Hematopoietic multipotent progenitor cell treated with erythropoietin and hydrocortisone succinate and interleukin-3 and kit ligand, for 17 days (in vitro differentiated cells): ENCODE measurements at regions not wholly inside any gene's neighbourhood (a gene's known extent, or its start where the extent isn't known, plus 50 kb on each side); places are given as distances from the start of the nearest gene placed in this dataset.

ENCODE experiments used
- DNase-seq: peaks from one replicate; pipeline ENCODE4 v3.0.0-alpha.2; 2015; ENCODE audit warnings: low spot score

DNA sequence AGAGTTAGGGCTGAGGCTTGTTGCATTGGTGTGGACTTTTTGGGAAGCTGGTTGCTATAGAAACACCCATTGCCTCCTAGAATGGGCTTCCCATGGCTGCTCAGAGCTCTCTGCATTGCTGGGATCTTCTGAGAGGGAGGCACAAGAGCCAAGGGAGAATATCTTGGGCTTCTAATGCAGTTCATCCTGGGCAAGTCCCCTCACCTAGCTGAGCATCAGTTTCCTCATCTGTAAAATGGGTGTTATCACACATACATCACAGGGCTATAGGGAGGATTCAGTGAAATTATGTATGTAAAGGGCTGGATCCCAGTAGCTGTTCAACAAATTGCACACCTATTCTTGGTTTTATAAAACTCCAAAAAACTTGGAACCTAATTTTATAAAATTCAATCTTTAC lies 106.1 kb upstream of the ALDH1B1 start:
- no peak for DNase-seq

DNA sequence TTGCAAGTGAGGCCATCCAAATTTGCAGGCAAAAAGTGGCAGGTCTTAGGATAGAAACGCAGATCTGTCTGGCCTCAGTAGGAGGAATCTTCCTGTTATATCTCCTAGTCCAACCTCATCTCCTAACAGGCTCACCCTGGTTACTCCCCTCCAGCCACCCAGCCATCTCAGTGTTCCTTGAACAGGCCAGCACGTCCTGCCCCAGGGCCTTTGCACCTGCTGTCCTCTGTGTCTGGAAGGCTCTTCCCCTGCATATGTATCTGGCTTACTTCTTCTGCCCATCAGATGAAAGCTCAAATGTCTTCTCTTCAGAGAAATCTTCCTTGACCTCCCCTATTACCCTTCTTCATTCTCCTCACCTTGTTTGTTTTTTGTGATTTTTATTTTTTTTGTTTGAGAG lies 107.3 kb upstream of the ALDH1B1 start:
- no peak for DNase-seq

DNA sequence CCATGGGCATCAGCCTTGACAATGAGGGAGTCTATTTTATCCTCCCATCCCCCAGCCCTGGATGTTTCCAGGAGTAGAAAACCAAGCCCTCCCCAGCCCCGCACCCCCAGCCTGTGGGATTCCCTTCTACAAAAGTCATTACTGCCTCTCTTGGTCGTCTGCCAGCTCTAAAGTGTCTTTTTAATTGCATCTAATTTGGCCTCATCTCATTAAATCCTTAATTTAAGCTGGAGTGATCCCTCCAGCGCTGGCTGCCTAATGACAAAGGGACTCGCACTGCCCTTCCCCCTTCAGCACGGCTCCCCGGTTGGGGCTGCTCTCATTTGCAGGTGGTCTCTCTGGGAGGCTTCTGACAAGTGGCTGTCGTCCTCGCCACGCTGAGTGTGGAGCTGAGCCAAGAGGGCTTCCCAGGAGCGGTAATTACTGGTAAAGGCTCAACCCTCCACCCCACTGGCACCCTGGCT lies 107.9 kb upstream of the ALDH1B1 start:
- no peak for DNase-seq

DNA sequence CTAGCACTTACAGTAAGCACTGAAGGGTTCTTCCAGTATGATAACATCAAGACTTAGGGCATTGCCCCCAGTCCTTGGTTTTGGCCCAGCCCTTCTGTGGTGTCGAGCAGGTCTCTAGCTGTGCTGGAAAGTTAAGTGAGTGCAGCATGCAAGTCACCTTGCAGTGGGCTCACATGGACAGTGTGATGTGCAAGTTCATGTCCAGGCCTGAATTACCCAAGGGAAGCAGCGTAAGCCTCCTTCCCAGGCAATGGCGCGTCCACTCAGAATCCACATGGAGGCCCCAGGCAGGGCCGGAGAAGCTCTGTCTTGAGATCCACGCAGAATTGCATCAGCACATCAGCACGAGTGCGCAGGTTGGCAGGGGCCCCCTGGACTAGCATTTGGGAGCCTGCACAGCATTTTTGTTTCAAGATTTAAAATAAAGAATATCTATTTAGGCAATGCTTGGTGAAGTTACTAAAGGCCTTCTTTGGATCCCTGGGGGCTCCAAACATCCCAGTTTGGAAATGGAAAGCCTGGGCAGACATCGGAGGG lies 108.4 kb upstream of the ALDH1B1 start:
- DNase-seq: no peak

DNA sequence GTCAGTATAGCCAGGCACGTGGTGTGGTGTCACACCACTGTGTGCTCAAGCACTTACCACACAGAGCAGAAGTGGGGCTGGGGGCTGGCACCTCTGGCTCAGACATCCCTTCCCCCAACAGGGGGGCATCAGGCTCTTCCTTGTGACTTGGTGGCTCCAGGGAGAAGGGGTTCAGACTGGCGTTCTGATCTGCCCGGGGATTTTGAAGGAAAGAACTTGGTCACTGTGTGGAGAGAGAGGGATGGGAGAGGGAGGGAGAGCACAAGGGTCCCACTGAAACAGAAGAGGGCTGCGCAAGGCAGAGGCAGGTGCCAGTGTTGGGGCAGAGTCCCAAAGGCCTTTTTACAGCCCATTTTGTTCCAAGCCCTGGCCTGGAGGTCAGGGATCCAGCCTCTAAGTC lies 109.7 kb upstream of the ALDH1B1 start:
- no peak for DNase-seq

DNA sequence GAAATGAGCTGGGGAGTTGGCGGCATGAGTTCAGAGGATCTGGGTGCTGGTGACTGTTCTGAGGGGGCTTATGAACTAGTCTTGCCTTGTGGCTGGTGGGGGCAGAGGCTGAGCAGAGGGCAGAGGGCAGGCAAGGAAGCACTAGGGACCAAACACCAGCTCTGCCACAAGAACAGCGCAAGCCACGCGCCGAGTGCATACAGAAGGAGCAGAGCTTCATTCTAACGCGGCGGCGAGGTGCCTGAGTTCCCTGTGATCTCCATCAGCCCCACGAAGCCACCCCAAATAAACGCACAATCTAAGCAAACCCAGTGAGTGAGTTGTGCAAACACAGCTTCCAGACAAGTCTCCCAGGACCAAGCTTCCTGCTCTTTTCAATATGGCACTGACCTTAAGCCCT lies 110.6 kb upstream of the ALDH1B1 start:
- DNase-seq: no peak

DNA sequence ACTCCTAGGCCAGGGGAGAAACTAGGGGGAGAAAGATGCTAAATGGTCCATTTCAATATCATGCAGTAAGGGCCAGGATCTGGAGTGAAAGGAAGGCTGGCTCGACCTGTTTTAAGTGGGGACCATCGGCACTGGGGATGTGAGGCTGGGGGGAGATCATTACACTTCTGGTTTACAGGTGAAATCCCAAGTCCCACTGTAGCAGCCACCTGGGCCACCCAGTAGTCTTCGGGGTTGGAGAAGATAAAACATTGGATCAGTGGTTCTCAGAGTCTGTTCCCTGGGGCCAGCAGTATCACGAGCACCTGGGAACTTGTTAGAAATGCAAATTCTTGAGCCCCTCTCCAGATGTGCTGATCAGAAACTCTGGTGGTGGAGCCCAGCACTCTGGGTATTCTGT lies 111.3 kb upstream of the ALDH1B1 start:
- DNase-seq: no peak

DNA sequence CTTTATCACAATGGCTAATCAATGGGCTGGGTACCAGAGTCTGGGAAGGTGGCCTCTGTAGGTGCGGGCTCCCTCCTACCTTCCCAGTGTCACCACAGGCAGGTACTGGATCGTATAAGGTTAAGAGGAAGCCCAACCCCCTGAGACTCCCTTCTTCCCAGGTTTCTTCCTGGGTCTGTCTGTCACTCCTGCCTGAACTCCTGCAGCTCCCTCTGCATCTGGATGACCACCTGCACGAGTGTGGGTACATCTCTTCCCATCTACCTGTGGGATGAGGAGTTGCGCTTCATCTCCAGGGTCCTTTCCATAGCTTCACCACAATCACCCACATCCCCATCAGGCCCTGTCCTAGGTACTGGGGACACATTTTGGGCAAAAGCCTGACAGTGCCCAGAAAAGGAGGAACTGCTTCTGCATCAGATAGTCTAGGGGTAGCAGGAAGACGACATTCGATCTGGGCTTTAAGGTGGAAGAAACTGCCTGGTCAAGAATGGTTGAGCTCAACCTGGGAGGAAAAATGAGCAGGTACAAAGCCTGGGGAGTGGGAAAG lies 112.2 kb upstream of the ALDH1B1 start:
- DNase-seq: no peak

DNA sequence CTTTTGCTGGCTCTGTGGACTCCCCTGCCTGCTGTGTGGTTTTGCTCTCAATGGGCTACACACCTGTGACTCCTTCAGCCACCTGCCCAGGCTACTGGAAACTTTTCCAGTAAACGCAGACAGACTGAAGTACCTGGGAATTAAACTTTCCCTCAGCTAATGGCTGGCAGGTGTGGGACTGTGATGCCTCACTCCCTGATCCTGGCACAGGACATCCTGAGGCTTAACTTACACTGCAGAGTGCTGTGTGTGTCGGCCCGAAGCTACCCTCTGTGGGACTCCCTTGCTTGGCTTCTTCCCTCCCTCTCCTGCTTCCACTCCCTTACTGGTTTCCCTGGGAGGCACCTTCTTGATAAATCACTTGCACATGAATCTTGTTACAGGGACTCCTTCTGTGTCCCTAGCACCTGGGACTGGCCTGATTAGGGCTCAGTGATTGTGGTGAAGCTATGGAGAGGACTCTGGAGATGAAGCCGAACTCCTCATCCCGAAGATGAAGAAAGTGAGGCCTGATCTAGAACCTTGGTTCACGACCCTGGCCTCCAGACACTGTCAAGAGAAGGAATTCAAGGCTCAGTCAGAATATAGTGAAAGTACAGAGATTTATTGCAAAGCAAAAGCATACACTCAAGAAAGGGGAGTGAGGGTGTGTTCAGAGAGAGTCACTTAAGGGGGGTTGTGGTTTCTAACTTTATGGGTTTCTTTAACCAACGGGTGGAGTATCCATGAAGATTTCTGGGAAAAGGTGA lies 113.4 kb upstream of the ALDH1B1 start:
- DNase-seq: no peak

DNA sequence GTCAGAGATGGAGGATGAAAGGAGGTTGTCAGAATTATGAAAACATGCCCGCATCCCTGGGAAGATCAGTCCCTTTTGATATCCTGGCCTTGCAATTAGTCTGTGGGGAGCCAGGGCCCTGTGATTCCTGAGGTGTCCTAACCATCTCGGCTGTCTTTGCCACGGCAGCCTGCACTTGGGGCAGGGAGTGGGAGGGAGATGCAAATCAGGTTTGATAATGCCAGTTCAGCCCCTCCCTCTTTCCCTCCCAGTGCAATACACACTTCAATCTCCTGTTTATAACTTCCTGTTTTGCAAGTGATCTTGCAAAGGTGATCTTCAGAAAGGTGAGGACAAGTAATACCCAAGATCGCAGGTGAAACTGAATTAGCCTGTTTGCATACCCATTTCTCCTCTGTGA lies 114.0 kb upstream of the ALDH1B1 start:
- no peak for DNase-seq

DNA sequence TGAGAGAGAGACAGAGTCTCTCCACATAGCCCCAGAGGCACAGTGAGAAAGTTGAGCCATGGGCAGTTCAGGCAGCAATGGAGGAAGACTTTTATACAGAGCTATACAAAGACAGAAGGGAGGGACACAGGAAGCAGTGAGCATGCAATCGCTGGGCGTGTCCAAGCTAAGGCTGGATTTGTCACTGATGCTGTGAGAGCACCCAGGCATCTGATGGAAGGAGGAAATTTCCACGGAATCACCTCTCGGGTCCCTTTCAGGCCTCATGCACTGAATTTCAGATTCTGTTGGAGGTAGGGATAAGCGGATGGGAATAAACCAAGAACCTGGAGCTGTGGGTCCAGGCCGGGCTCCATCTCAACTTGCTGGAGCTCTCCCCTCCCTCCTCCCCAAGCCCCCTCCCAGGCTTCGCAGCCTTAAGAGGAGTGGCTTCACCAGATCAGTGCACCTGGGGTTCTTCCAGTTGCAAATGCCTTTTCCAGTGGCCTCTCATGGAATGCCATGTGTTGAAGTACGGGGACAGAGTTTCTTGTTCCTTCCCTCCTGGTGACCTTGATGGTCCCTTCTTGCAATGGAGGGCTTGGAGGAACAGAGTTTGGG lies 114.8 kb upstream of the ALDH1B1 start:
- DNase-seq: no peak

DNA sequence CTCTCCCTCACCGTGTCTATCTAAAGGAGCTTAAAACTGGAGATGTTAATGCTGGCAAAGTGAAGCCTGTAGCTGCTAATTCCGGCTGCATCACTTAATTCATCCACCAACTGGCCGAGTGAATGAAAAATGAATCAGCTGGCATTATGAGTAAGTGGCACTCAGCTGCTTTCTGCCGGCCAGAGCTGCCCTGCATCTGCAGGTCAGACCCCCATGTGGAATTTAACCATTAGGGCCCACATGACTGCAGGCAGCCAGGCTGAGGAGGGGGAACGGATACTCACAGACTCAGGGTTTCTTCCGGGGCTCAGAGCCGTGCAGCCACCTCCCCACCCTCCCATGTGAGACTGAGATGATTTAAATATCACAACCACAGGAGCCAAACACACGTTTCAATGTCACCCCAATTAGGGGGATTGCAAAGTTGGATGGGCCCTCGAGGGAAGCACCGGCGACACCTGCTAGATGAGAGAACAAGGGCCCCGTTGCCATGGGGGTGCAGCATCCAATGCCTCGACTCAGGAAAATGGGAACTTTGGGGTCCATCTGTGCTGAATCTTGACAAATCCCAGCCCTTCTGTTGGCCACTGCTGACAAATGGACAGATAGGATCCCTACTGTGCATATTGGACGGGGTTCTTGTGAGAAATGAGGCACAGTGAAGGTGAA lies 115.6 kb upstream of the ALDH1B1 start:
- no peak for DNase-seq

DNA sequence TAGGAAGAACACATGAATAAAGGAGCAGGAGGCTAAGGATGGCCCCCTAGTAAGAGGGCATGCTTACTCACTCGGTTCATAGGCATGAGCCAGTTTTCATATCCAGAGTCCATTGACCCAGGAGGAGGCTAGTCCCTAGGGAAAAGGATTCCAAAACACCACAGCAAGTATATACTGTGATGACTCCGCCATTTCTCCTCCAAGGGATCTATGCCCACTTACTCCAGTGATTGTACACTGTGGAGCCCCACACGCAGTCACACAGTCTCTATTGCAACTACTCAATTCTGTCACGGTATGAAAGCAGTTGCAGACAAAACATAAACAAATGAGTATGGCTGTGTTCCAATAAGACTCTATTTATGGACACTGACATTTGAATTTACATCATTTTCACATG lies 117.7 kb upstream of the ALDH1B1 start:
- no peak for DNase-seq

DNA sequence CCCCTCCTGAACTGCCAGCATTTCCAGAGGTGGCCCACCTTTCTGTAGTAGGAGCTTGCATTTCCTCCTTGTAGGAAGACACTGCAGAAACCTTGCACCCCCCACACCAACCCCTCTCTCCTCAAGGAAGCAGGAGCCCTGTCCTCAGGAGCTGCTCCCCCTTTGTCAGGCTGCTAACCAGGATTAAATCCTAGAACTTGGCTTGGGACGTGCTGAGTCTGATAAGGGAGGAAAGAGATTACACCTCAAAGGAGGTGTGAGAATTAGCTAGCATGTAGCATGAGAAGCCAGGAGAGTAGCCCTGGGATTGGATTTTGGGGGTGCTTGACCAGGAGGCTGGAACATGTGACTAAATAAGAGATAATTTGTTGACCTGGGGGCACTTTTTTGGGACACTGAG lies 119.8 kb upstream of the ALDH1B1 start:
- no peak for DNase-seq

DNA sequence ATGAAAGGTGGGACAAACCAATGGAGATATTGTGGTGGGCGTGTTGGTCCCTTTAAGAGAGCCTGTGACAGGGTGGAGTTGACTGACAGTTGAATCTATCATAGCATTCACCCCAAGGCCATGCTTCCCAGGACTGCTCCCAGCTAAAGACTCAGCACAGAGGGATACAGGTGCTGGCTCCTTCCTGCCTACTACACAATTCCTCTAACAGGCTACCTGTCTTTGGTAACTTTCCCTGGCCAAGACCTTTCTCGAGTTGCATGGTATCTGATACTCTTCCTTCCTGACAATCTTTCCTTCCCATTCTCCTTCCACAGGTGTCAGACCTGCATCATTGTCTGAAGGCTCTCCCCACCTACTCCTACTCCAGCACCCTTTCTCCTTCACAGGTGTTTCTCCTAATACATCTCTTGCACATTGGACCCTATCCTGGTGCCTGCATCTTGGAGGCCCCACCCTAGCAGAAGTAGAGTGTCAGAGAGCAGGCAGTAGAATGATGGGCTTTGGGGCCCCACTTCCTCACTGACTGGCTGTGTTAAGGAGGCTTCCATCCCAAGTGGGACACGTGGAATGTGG lies 120.7 kb upstream of the ALDH1B1 start:
- DNase-seq: no peak

DNA sequence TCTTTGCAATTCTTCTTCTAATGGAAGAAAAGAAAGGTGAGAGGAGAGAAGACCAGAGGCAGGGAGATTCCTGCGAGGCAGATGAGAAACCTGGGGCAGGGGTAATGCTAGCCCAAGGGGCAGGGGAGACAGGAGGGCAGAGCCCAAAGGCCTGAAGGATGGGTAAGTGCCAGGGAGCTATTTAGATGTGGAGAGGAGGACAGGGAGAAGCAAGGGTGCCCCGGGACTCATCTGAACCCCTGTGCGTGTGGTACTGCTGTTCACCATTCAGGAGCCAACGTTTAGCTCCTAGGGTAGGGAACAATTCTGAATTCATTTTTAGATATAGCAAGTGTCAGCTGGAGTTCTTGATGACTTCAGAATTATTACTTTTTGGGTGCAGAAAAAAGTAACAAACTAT lies 122.7 kb upstream of the ALDH1B1 start:
- no peak for DNase-seq

DNA sequence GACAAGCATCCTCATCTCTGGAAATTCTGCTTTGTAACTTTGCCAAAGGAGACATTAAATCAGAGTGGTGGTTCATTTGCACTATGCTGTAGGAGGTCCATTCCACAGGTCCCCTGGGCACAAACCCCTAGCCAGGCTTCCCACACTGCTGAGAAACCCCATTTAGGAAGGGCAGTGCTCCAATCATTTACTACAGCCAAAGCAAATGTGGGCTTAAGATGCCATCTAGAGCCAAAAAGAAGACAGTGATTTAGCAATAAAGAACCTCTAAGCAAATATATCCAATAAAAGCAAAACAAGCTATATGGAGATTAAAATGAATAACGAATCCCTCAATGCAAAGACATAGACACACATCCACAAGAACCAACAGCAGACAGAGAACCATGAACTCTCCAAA lies 129.0 kb upstream of the ALDH1B1 start:
- DNase-seq: no peak

DNA sequence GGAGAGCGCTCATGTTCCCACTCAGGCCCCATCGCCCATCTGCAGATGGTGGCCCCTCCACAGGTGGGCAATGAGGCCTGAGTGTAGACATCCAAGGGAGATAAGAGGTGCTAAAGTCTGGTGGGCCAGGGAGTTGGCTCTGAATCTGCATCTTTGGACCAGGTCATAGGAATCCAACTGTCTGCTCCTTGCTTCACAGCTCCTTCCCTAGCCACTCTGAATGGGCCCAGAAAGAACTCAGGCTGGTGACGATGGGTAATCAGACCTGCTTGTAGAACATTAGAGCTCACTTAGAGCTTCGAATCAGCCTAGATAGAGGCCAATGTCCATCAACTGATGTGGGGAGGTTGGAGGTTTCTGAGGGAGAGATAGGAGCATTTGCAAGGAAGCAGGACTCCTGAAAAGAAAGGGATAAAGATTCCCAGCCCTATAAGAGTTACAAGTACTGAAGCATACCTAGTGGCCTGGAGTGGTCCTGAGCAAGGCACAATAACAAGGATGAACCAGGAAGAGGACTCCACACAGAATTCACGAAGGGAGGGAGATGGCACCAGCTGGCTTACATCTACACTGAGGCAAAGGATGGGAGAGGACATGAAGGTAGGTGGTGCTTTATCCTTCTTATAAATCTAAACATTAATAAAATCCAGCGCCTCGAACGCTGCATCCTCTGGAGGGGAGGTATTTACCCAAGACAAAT lies 132.8 kb upstream of the ALDH1B1 start:
- no peak for DNase-seq

DNA sequence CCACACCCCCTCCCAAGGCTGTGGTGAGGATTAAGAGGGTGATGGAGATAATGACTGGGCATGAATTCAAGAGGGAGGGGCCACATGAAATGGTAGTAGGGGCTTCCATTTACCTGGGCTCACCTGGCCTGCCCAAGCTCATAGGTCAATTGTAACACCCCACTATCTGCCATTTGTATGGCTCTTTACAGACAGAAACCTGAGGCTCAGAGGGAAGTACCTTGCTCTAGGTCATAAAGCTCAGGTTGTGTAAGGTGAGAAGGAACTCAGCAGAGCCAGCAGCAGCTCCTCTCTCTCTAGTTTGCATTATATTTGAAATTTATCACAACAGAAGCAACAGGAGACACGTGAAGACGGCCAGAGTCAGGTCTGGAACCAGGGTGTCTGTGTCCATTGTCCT lies 133.4 kb upstream of the ALDH1B1 start:
- no peak for DNase-seq

DNA sequence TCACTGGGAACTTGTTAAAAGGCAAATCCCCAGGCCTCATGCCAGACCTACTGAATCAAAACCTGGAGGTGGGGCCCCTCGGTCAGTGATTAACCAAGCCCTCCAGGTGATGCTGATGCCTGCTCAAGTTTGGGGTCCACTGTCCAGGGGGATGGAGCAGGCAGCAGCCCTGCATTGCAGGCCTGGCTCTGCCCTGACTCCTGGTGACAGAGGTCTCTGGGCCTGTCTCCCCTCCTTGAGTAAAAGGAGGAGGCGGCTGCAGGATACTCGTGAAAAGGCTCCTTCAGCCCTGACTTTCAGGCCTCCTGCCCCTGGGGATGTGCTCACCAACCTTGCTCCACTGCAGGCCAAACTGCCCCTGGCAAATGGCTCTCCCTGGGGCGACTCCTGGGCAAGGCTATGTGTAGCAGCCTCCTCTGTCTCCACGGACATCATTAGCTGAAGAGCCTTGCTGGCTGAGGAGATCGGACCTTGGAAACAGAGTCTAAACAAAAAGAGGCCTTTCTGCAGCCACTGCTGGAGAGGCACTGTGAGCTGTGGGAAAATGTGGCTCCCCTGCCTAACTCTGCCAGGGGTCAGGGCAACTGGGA lies 134.8 kb upstream of the ALDH1B1 start:
- no peak for DNase-seq

DNA sequence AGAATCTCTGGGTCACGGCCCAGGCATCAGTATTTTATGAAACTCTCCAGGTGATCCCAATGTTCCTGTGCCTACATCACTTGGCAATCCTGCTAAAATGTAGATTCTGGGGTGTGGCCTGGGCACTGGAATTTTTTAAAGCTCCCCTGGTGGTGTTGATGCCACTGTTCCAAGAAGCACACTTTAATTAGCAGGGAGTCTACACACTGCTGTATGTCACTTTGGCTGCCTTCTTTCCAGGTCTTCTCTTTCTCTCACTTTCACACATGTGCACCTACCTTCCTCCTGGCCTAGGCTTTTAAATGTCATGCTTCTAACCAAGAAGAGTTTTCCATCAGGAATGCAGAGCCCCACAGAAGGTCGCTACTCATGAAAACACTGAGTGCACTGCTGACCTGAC lies 136.0 kb upstream of the ALDH1B1 start:
- DNase-seq: no peak

DNA sequence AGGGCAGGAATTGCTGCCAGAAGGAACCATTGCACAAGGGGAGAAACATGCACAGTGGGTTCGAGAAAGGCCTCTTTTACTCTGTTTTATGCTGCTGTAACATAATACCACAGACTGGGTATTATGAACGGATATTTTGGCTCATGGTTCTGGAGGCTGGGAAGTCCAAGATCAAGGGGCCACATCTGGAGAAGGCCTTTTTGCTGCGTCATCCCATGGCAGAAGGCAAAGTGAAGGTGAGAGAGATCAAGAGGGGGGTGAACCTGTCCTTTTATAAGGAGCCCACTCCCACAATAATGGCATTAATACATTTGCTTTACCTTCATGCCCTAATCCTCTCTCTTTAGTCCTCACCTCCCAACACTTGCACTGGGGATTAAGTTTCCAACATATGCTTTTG lies 136.9 kb upstream of the ALDH1B1 start:
- DNase-seq: no peak
